OCI-LY7 (cell line): ENCODE measurements at regions not wholly inside any gene's neighbourhood (a gene's known extent, or its start where the extent isn't known, plus 50 kb on each side); places are given as distances from the start of the nearest gene placed in this dataset.

Source experiments
- BruUV-seq: library from RNA; stranded (reverse); fragments of 400-500 nt; replicated peaks from 2 replicates; lab custom pipeline; 2021; lab: Mats Ljungman, UMichigan
- CTCF ChIA-PET: fragments of 300-600 bp; sonication (Branson Sonifier 250); formaldehyde crosslinking; loops from one replicate; lab custom pipeline; 2022; ENCODE audit warnings: antibody characterized with exemption; ENCODE audit not compliant: unreplicated experiment; lab: Charles Lee
- POLR2A ChIA-PET: fragments of 300-600 bp; sonication (Branson Sonifier 250); formaldehyde crosslinking; loops from one replicate; lab custom pipeline; 2022; ENCODE audit warnings: antibody characterized with exemption; lab: Charles Lee
- DNase-seq: peaks from one replicate; pipeline ENCODE4 v3.0.0-alpha.2; 2015; ENCODE audit warnings: low spot score
- H2AFZ ChIP-seq: fragments of 200-600 bp; sonication (generic), shearing (Covaris generic); 2 replicates; pipeline ENCODE4 v1.6.1; 2014; ENCODE audit warnings: mild to moderate bottlenecking, antibody characterized with exemption, low read length, moderate library complexity
- H3K27ac ChIP-seq: fragments of 200-600 bp; sonication (generic); 2 replicates; pipeline ENCODE4 v1.5.1; 2014; ENCODE audit warnings: mixed run types, low read depth, mild to moderate bottlenecking, moderate library complexity, low read length, inconsistent platforms; ENCODE audit not compliant: poor library complexity, severe bottlenecking
- H3K36me3 ChIP-seq: fragments of 200-600 bp; sonication (generic); 2 replicates; pipeline ENCODE4 v1.6.1; 2014; ENCODE audit warnings: mild to moderate bottlenecking, antibody characterized with exemption, low read length, moderate library complexity, mixed read lengths; ENCODE audit not compliant: insufficient read depth
- H3K4me1 ChIP-seq: fragments of 200-600 bp; sonication (generic); 2 replicates; pipeline ENCODE4 v1.5.1; 2014; ENCODE audit warnings: mild to moderate bottlenecking, low read length; ENCODE audit not compliant: insufficient read depth, poor library complexity, severe bottlenecking
- H3K4me2 ChIP-seq: fragments of 200-600 bp; sonication (generic); 2 replicates; pipeline ENCODE4 v1.6.1; 2014; ENCODE audit warnings: mild to moderate bottlenecking, low read length
- H3K4me3 ChIP-seq: fragments of 200-600 bp; sonication (generic); 2 replicates; pipeline ENCODE4 v1.5.1; 2014; ENCODE audit warnings: mild to moderate bottlenecking, low read depth, low read length; ENCODE audit not compliant: poor library complexity, severe bottlenecking
- H3K79me2 ChIP-seq: fragments of 200-600 bp; sonication (generic); 2 replicates; pipeline ENCODE4 v1.6.1; 2016; ENCODE audit warnings: low read depth, mild to moderate bottlenecking, low read length, moderate library complexity, mixed read lengths; ENCODE audit not compliant: insufficient read depth
- H3K9me2 ChIP-seq: fragments of 200-600 bp; sonication (generic); 2 replicates; pipeline ENCODE4 v1.6.1; 2016; ENCODE audit warnings: mild to moderate bottlenecking, low read length, mixed read lengths; ENCODE audit not compliant: insufficient read depth
- H3K9me3 ChIP-seq: fragments of 200-600 bp; sonication (generic); 2 replicates; pipeline ENCODE4 v1.6.1; 2014; ENCODE audit warnings: mild to moderate bottlenecking, mixed run types, low read length, mixed read lengths
- H4K20me1 ChIP-seq: fragments of 200-600 bp; sonication (generic); 2 replicates; pipeline ENCODE4 v1.6.1; 2014; ENCODE audit warnings: mild to moderate bottlenecking, antibody characterized with exemption, low read length, moderate library complexity, mixed read lengths; ENCODE audit not compliant: insufficient read depth
- CTCF ChIP-seq: fragments of 200-600 bp; sonication (generic); conservative IDR thresholded peaks from 2 replicates; pipeline ENCODE4 v1.5.1; 2014; ENCODE audit warnings: mild to moderate bottlenecking, antibody characterized with exemption, low read length, moderate library complexity, mixed read lengths
- EZH2phosphoT487 ChIP-seq: fragments of 200-600 bp; sonication (generic); IDR thresholded peaks from 2 replicates; pipeline ENCODE4 v1.6.1; 2018; ENCODE audit warnings: low read depth, borderline replicate concordance, mild to moderate bottlenecking, mixed run types, antibody characterized with exemption, low read length, moderate library complexity, mixed read lengths
- intact Hi-C: fragments of 100-400 bp; cut with micrococcal nuclease; formaldehyde crosslinking; loops from one replicate; pipeline ENCODE4 v1.10.0; 2022; ENCODE audit not compliant: unreplicated experiment

- Histone ChIP-seq H4K20me1 (no peaks in the 10 kb centered on the region), H3K4me3 (no peak overlapping the region), H3K9me3 (no peaks in the 10 kb centered on the region), H2AFZ (no peak overlapping the region), H3K79me2 (no peaks in the 10 kb centered on the region), H3K4me1 (no peaks in the 10 kb centered on the region), H3K36me3 (no peaks in the 10 kb centered on the region), H3K27ac (no peak overlapping the region), H3K9me2 (no peaks in the 10 kb centered on the region), H3K4me2 (no peak overlapping the region)
- DNase-seq, result no peak
- TF ChIP-seq EZH2phosphoT487 (no peak), CTCF (no peak)
- ChIA-PET CTCF (no interaction called here), POLR2A (interaction anchor here (0.6 to 1.2 kb wide), 5 partner anchors 10 to 395 kb away, joined by 3 to 8 read pairs (median 3); no protein-coding TSS in a partner anchor)
- intact Hi-C loops, result no loop called here
- BruUV-seq, result no TSS peak
Observed at GRCh38 chr5:39543335-39543734, 118.6 kb upstream of the DAB2 start.

- no TSS peak for BruUV-seq
Observed at GRCh38 chr5:39542511-39543285, 117.9 kb upstream of the DAB2 start.

More at GRCh38 chr5:39542511-39543285, 117.9 kb upstream of the DAB2 start:
- no peak for DNase-seq
- intact Hi-C loops, result no loop called here
- Histone ChIP-seq H3K27ac (no peak overlapping the region), H3K79me2 (no peaks in the 10 kb centered on the region), H3K4me3 (no peak overlapping the region), H3K4me2 (no peak overlapping the region), H3K36me3 (no peaks in the 10 kb centered on the region), H2AFZ (no peak overlapping the region), H3K9me2 (no peaks in the 10 kb centered on the region), H3K4me1 (no peaks in the 10 kb centered on the region), H4K20me1 (no peaks in the 10 kb centered on the region), H3K9me3 (no peaks in the 10 kb centered on the region)
- POLR2A ChIA-PET, result interaction anchor here (0.6 to 1.2 kb wide), 7 partner anchors 9 to 395 kb away, joined by 3 to 8 read pairs (median 5); no protein-coding TSS in a partner anchor
- TF ChIP-seq CTCF (no peak), EZH2phosphoT487 (no peak)
- CTCF ChIA-PET, result no interaction called here
